GM19324 (cell line): ENCODE measurements at regions not wholly inside any gene's neighbourhood (a gene's known extent, or its start where the extent isn't known, plus 50 kb on each side); places are given as distances from the start of the nearest gene placed in this dataset.

Experiments used
- ATAC-seq: cut with Tn5 transposase; IDR thresholded peaks from one replicate; pipeline ENCODE4 v1.9.1; 2021; ENCODE audit warnings: mild to moderate bottlenecking, moderate library complexity; ENCODE audit not compliant: unreplicated experiment, low FRiP score

GRCh38 chr15:39192351-39192750 is 388.5 kb upstream of the THBS1 start:
- no peak for ATAC-seq

DNA sequence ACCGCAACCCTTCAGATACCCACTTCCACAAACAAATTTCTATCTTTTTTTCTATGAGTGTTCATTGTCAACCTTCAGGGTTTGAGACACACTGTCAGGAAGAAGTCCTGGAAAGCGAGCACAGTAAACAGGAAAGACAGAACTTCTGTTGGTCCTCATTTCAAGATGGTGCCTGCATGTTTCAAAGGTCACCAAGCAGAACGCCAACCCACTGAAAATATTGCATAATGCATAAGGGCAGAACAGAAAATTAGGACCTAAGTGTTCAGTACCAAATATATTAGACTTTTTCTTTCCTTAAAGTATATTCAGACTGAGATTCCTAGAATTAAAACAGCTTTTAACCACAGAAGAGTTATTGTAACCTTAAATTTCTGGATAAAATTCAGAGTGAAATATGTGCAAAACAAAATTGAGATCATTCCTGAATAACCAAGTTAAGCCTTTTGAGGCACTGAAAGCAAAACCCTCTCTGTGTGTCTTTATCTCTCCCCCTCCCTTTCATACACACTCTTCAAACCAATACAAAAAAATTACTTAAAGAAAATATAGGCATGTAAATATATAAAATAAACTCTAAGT is 387.8 kb upstream of the THBS1 start:
- ATAC-seq: no peak

GRCh38 chr15:39193611-39194010 is 387.3 kb upstream of the THBS1 start:
- no peak for ATAC-seq

DNA sequence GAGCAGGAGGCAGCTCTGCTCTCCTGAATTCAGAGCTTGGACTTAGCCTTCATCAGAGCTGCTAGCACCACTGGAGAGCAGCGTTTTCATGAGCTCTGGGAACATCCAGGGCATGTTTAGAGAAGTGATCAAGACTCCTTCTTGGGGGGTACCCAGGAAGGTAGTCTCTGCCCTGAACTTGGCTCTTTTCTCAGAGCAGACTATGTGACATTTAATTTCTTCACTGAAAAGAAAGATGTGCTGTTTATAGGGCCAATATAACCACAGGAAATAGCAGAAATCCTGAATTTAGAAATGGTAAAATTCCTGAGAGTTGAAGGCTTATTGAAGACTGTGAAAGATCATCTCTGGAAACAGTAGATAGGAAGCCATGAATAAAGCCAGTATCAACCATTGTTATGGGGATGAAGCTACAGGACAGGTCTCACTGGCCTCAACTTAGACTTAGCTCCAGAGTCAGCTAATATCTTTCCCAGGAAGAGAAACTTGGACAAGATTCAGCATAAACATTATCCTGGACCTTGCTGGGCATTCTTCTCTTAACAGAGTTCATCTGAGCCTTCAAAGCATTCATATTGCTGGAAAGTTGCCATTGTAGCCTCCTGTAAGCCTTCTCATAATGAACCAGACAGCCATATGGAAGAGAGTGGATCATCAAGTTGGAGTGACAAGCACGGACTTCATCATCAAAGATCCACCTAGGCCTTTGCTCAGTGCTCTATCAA is 386.6 kb upstream of the THBS1 start:
- no peak for ATAC-seq

GRCh38 chr15:39195961-39196486 is 384.9 kb upstream of the THBS1 start:
- no peak for ATAC-seq

GRCh38 chr15:39198044-39199000 is 382.6 kb upstream of the THBS1 start:
- no peak for ATAC-seq

GRCh38 chr15:39199076-39199475 is 381.8 kb upstream of the THBS1 start:
- no peak for ATAC-seq

DNA sequence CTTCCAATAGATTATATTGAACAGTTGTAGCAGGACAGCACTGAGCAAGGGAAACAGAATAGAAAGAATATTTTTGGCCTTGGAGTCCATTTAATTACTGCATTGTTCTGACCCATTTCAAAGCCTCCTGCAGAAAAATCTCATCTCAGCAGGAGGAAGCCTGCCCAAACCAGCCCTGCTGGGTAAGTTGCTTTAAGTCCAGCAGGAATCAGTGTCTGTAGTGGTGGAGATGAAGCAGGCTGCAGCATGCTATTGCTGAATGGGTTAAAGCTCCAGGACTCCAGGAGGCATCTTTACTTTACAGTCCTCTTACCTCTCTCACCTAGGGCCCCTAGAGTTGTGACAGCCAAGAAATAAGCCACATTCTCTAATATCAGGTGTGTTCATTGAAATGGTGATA is 380.3 kb upstream of the THBS1 start:
- no peak for ATAC-seq

DNA sequence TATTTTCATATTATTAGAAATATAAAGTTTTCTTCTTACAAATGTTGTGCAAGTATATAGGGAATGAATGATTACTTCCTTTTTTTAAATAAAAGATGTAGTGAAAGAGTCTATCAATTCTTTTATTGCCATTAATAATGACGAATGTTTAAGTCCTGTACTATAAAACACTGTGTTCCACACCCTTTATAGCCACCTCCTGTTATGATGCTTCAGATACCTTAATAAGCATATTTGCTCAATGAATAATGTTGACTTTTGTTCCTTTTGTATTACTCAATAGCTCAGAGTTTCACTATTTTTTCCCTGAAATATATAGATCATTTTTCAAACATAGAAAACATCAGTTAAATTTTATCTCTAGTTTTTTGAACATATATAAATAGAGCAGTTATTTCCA is 378.2 kb upstream of the THBS1 start:
- no peak for ATAC-seq

GRCh38 chr15:39204031-39204430 is 376.8 kb upstream of the THBS1 start:
- no peak for ATAC-seq

DNA sequence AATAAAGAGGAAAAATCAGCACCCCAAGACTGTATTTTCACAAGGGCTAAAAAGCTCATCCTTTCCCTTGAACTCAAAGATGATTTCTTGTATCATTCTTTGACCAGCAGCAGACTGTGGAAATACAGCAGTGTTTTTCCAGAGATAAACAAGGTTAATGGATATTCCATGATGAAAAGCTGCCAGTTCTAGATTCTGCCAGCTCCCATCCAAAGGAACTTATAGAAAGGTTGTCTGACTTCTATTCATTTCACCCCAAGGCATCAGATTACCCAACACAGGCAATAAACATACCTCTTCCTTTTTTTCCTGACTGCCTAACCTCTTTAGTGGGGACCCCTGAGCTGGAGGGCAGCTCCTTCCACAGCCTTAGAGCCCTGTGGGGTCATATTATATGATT is 375.8 kb upstream of the THBS1 start:
- no peak for ATAC-seq

GRCh38 chr15:39205506-39206371 is 375.1 kb upstream of the THBS1 start:
- no peak for ATAC-seq

GRCh38 chr15:39207532-39208115 is 373.3 kb upstream of the THBS1 start:
- ATAC-seq: no peak

GRCh38 chr15:39208187-39208586 is 372.7 kb upstream of the THBS1 start:
- no peak for ATAC-seq

- ATAC-seq: no peak
These were observed 371.2 kb upstream of the THBS1 start for GRCh38 chr15:39209548-39210211.

DNA sequence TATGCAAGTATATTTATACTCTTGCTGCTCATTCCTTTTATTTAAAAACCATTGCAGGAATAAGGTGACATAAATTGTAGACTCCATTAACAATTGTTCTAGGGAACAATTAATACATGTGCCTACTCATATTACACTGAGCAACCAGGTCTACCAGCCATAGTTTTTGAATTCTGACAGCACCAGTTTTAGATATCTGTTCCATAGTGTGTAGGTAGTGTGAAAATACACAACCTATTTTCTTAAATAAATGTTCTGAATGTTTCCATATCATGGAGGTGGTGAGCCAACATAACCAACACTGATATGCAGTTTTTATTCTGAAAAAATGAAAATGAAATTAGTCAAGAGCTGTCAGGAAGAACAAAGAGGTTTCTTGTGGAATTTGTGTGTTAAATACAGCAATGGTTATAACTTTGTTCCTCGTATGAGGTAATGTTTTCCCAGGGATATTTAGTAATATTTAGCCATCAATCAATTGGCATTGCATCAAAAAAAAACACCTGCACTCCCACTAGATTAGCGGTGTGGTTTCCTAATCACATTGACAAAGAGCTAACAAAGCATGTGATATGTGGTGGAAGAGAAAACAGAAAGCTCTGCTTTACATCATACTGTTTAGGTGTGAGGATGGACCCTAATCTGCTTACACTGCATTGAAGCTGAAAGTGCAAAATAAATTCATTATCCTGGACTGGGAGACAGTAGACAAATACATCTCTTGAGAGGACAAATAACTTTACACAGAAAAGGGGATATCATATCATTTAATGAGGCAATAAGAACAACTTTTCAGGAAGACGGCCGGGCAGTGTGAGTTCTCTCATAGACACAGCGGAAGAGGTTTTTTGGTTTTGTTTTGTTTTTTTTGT is 369.5 kb upstream of the THBS1 start:
- ATAC-seq: no peak

DNA sequence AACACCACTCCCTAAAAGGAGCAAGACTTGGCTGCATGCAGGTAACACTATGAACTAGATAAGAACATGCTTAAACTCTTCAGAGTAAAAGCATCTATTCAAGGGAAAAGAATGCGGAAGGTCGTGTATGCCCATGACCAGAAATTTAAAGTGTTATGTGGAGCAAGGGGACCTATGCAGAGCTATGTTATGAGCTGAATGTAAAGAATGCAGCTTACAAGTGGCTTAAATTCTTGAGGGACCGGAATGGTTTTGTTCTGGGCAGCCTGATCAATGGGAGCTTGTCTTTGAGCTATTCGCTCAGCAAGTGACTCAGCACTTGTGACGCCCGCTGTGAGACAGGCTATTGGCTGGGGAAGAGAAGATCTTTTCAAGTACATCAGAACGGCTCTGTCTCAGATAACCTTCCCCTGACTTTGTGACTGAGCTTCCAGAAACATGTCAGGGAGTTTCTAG is 367.5 kb upstream of the THBS1 start:
- no peak for ATAC-seq

DNA sequence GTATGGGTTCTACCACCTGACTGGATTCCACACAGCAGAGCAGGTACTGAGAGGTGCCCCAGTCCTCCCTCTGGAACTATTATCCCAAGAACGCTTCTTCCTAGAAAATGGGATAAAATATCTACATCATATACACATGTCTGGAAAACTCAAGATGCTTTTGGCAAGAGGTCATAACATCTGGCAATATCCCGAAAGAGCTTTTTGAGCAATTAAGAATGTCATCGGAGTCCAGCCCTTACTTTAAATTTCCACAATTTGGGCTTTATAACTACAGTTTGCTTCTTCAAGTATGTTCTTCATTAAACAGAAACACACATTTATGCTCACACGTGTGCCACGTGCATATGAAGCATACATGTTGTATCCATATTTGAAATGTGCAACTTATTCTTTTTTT is 365.9 kb upstream of the THBS1 start:
- no peak for ATAC-seq
